Psoas muscle (tissue), 7 donors: ENCODE measurements at regions not wholly inside any gene's neighbourhood (a gene's known extent, or its start where the extent isn't known, plus 50 kb on each side); places are given as distances from the start of the nearest gene placed in this dataset.

Experiments used
- ATAC-seq, 4 donors: fragments of 200-7000 bp; cut with Tn5 transposase; one replicate each; pipeline ENCODE4 v1.9.1; 2020; ENCODE audit warnings: moderate library complexity in 3 of 4, mild to moderate bottlenecking in 2 of 4
- DNase-seq, 2 donors: peaks; one replicate each; pipeline ENCODE4 v3.0.0-alpha.2; 2020
- H3K27ac ChIP-seq: fragments of 200-600 bp; one replicate; pipeline ENCODE4 v1.8.0; 2022
- H3K27me3 ChIP-seq, 3 donors: fragments of 200-600 bp in 1 of 3; one replicate each; pipeline versions ENCODE4 v1.6.1 to v1.8.0; 2013 to 2022; ENCODE audit warnings: low read length in 2 of 3, mild to moderate bottlenecking in 2 of 3, moderate library complexity in 1 of 3; ENCODE audit not compliant: insufficient read depth in 3 of 3
- H3K36me3 ChIP-seq, 2 donors: fragments of 200-600 bp in 1 of 2; one replicate each; pipeline versions ENCODE4 v1.6.1 to v1.8.0; 2013 to 2022; ENCODE audit warnings: low read depth in 1 of 2, mild to moderate bottlenecking in 1 of 2, moderate library complexity in 1 of 2; ENCODE audit not compliant: insufficient read depth in 1 of 2
- H3K4me1 ChIP-seq: fragments of 200-600 bp; one replicate; pipeline ENCODE4 v1.8.0; 2022
- H3K4me3 ChIP-seq: fragments of 200-600 bp; one replicate; pipeline ENCODE4 v1.8.0; 2022; ENCODE audit warnings: mild to moderate bottlenecking
- H3K9me3 ChIP-seq: fragments of 200-600 bp; one replicate; pipeline ENCODE4 v1.8.0; 2022
- WGBS, 3 donors: extraction: QIAGEN DNeasy Blood & Tissue Kit; methylation state at CpG; one replicate each; pipeline versions ENCODE4 v1.1.6 to v1.1.7; 2013; 5-methylcytosine and 5-hydroxymethylcytosine counted together
- intact Hi-C, 2 donors: fragments of 100-400 bp; cut with DNase I; formaldehyde crosslinking; loops; one replicate each; pipeline versions ENCODE4 v1.11.0 to v1.14.2; 2022
- TF ChIP-seq, protein P1 (sequence below): fragments of 200-600 bp; IDR thresholded peaks from one replicate; pipeline ENCODE4 v1.8.0; 2022; ENCODE audit warnings: antibody characterized with exemption
- donor health status: healthy with polysubstance abuse.
- donor health status: DM: no; HTN: no; CAD: no; lungs with moderate emphysema.
- donor health status: Bipolar disorder and iron deficiency.
- donor health status: healthy.
- donor health status: DM: yes; HTN: yes; CAD: no.
- donor health status: DM: no; HTN: no; CAD: no.
- donor health status: DM: yes; HTN: yes; CAD: no.

GRCh38 chr16:86225905-86226371 is 284.4 kb upstream of the FOXF1 start:
- 63 to 72% (median 69%) methylated on average over 2 of the region's 2 CpGs for WGBS, 3 donors
- no peaks in the 10 kb centered on the region for H3K4me1 ChIP-seq
- intact Hi-C loops, result no loop called here
- ATAC-seq (no peak), DNase-seq (no peak)
- TF ChIP-seq, protein P1, sequence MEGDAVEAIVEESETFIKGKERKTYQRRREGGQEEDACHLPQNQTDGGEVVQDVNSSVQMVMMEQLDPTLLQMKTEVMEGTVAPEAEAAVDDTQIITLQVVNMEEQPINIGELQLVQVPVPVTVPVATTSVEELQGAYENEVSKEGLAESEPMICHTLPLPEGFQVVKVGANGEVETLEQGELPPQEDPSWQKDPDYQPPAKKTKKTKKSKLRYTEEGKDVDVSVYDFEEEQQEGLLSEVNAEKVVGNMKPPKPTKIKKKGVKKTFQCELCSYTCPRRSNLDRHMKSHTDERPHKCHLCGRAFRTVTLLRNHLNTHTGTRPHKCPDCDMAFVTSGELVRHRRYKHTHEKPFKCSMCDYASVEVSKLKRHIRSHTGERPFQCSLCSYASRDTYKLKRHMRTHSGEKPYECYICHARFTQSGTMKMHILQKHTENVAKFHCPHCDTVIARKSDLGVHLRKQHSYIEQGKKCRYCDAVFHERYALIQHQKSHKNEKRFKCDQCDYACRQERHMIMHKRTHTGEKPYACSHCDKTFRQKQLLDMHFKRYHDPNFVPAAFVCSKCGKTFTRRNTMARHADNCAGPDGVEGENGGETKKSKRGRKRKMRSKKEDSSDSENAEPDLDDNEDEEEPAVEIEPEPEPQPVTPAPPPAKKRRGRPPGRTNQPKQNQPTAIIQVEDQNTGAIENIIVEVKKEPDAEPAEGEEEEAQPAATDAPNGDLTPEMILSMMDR, result no peak
- H3K36me3 ChIP-seq, result no peaks in the 10 kb centered on the region
- H3K9me3 ChIP-seq, result no peaks in the 10 kb centered on the region
- no peak overlapping the region for H3K4me3 ChIP-seq
- H3K27ac ChIP-seq, result no peak overlapping the region
- peaks cover 0 to 53% (median 18%) of the 10 kb centered on the region in 3 donors for H3K27me3 ChIP-seq

- no peaks in the 10 kb centered on the region for H3K4me1 ChIP-seq
- ATAC-seq (no peak), DNase-seq (no peak)
- no peak overlapping the region for H3K4me3 ChIP-seq
- H3K36me3 ChIP-seq, result no peaks in the 10 kb centered on the region
- intact Hi-C loops, result no loop called here
- H3K27ac ChIP-seq, result no peak overlapping the region
- peaks cover 0 to 49% (median 18%) of the 10 kb centered on the region in 3 donors for H3K27me3 ChIP-seq
- TF ChIP-seq, protein P1, result no peak
- no peaks in the 10 kb centered on the region for H3K9me3 ChIP-seq
- WGBS, 3 donors, result 83 to 87% (median 84%) methylated on average over 8 of the region's 8 CpGs
Observed at GRCh38 chr16:86227041-86227440, 283.3 kb upstream of the FOXF1 start.

DNA sequence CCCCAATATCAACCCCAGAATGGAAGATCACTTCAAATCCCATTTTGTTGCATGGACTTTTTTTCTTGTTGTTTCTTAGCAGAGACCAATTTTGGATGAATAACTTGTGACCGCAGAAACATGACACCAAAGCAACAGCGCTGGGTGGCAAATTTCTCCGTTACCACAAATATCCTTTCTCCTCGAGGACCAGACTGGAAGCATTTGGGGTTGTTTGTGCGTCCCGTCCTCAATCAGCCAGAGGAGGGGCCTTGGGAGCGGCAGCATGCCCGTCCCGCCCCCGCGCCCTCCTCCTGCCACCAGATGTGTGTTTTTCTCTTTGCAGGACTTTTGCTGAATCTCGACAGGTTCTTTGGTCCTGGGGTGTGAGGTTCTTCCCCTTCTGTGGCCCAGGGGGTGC is 282.5 kb upstream of the FOXF1 start:
- no peak for DNase-seq
- no peak overlapping the region for H3K4me3 ChIP-seq
- no peaks in the 10 kb centered on the region for H3K4me1 ChIP-seq
- H3K27ac ChIP-seq, result no peak overlapping the region
- H3K27me3 ChIP-seq, result peaks cover 0 to 49% (median 16%) of the 10 kb centered on the region in 3 donors
- no peaks in the 10 kb centered on the region for H3K36me3 ChIP-seq
- intact Hi-C loops, result no loop called here
- WGBS, 3 donors, result 14 to 23% (median 20%) methylated on average over 12 of the region's 12 CpGs
- no peaks in the 10 kb centered on the region for H3K9me3 ChIP-seq
- TF ChIP-seq, protein P1, result no peak
- ATAC-seq, result no peak

- no peak for DNase-seq
- H3K4me3 ChIP-seq, result no peak overlapping the region
- H3K9me3 ChIP-seq, result no peaks in the 10 kb centered on the region
- no peaks in the 10 kb centered on the region for H3K4me1 ChIP-seq
- peaks cover 0 to 45% (median 16%) of the 10 kb centered on the region in 3 donors for H3K27me3 ChIP-seq
- H3K27ac ChIP-seq, result no peak overlapping the region
- WGBS, 3 donors, result 29 to 46% (median 45%) methylated on average over 4 of the region's 4 CpGs
- TF ChIP-seq, protein P1, result no peak
- H3K36me3 ChIP-seq, result no peaks in the 10 kb centered on the region
- intact Hi-C loops, result no loop called here
- no peak for ATAC-seq
Observed at GRCh38 chr16:86228713-86229112, 281.6 kb upstream of the FOXF1 start.

- ATAC-seq (no peak), DNase-seq (no peak)
- no peaks in the 10 kb centered on the region for H3K36me3 ChIP-seq
- 54 to 63% (median 54%) methylated on average over 2 of the region's 2 CpGs for WGBS, 3 donors
- H3K9me3 ChIP-seq, result no peaks in the 10 kb centered on the region
- TF ChIP-seq, protein P1, result no peak
- peaks cover 0 to 40% (median 12%) of the 10 kb centered on the region in 3 donors for H3K27me3 ChIP-seq
- no peak overlapping the region for H3K27ac ChIP-seq
- intact Hi-C loops, result no loop called here
- no peaks in the 10 kb centered on the region for H3K4me1 ChIP-seq
- no peak overlapping the region for H3K4me3 ChIP-seq
Observed at GRCh38 chr16:86229283-86229682, 281.0 kb upstream of the FOXF1 start.
